ENCODE measurements at regions not wholly inside any gene's neighbourhood (a gene's known extent, or its start where the extent isn't known, plus 50 kb on each side); places are given as distances from the start of the nearest gene placed in this dataset.

DNA sequence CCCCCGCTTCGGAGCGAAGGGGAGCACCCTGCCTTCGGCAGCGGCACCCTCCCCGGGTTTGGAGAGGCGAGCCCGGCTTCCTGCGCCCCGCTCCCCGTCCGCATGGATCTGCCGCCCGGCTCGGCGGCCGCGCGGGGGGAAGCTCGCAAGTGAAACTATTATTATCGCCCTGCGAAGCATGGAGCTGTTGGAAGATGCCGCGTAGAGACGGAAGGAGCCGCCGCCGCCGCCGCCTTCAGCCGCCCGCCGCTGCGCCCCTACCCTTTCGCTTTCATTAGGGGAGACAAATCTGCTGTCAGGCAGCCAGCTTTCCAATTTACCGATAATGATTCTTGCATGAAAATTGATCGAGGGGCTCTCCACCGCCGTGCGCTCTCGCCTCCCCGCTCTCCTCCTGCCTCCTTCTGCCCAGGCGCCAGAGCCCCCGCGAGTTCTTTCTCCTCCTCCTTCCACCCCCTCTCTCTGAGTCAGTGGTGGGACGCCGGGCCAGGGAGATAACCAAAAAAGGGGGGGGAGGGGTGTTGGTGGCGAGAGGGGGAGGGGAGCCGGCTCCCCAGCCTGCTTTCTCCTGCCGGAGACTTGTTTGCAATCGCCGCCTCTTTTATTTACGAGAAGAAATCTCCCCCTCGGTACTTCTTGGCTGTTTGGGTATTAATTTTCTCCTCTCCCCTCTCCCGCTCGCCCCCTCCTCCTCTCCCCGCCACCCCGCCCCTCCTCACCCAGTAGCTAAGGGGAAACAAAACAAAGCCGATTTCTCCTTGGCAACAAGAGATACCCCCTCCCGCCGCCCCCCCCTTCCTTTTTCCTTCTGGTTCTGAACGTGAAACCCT, 58.0 kb upstream of the GSE1 start:
- TF ChIP-seq, protein P1, sequence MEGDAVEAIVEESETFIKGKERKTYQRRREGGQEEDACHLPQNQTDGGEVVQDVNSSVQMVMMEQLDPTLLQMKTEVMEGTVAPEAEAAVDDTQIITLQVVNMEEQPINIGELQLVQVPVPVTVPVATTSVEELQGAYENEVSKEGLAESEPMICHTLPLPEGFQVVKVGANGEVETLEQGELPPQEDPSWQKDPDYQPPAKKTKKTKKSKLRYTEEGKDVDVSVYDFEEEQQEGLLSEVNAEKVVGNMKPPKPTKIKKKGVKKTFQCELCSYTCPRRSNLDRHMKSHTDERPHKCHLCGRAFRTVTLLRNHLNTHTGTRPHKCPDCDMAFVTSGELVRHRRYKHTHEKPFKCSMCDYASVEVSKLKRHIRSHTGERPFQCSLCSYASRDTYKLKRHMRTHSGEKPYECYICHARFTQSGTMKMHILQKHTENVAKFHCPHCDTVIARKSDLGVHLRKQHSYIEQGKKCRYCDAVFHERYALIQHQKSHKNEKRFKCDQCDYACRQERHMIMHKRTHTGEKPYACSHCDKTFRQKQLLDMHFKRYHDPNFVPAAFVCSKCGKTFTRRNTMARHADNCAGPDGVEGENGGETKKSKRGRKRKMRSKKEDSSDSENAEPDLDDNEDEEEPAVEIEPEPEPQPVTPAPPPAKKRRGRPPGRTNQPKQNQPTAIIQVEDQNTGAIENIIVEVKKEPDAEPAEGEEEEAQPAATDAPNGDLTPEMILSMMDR (IDR thresholded peaks at IDR 0.05; ENCODE audit: control insufficient read depth, insufficient read depth, low read depth, low read length, missing control alignments): no peak
- DNase-seq (ENCODE audit: low read depth): no peak
- H3K4me3 ChIP-seq (ENCODE audit: control insufficient read depth, low read depth, low read length): peak overlapping the region; percentile 70

DNA sequence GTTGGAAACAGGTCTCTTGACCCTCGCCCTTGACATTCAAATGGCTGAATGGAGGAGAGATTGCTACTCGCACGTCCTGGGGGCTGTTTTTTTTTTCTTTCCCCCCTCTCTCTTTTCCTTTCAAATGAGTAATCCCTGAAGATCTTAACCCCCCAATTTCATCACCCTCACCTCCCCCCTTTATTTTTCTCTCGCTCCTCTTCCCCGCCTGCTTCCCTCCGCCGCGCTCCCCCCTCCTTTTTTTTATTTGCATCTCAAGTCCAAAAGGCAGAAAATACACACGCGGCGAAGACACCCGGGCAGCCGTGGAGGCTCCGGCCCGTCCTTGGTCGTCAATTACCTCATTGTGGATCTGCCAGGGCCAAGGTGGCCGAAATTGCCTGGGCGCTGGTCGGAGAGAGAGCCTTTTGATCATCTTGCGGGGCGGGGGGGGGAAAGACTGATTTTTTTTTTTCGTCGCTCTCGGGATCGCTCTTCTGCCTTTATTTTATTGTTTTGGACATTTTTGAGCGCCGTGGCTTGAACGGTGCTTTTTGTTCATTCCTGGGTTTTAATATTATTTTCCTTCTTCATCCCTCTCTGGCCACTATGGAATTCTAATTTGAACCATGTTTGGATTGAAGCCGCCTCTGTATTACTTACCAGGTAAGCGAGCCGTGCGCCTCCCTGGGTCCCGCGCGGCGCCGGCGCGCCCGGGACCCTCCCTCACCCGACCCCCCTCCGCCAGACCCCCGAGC, 57.2 kb upstream of the GSE1 start:
- TF ChIP-seq, protein P1 (IDR thresholded peaks at IDR 0.05; ENCODE audit: control insufficient read depth, insufficient read depth, low read depth, low read length, missing control alignments): no peak
- peak overlapping the region; percentile 70 for H3K4me3 ChIP-seq (ENCODE audit: control insufficient read depth, low read depth, low read length)
- DNase-seq (ENCODE audit: low read depth): no peak

DNA sequence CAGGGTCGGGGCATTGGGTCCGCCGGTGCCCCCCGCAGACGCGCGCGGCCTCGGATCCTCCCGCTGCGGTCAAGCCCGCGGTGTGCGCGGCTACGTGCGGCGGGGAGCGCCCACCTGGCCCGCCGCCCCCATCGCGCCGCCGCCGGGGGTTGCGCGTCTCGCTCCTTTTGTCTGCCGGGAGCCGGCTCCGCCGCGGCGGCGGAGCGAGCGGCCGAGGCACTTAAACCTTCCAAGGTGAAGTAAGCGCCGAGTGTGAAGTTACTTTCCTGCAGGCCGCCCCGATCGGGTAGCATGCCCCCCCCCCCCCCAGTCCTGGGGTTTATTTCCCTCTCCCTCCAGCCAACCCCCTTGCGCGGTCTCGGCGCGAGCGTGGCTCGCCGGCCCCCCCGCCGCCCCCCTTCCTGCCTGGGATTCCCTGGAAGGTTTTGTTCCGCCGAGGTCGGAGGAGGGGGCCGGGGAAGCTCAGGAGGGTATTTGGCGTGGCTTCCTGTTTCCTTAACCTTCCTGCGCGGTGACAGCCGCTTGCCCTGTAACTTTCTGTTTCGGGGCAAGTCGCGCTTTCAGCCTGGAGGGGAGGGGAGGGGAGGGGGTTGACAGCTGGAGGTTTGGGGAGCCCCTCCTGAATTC, 56.6 kb upstream of the GSE1 start:
- H3K4me3 ChIP-seq (ENCODE audit: control insufficient read depth, low read depth, low read length): peak overlapping the region; percentile 70
- no peak for DNase-seq (ENCODE audit: low read depth)
- TF ChIP-seq, protein P1 (IDR thresholded peaks at IDR 0.05; ENCODE audit: control insufficient read depth, insufficient read depth, low read depth, low read length, missing control alignments): no peak

DNA sequence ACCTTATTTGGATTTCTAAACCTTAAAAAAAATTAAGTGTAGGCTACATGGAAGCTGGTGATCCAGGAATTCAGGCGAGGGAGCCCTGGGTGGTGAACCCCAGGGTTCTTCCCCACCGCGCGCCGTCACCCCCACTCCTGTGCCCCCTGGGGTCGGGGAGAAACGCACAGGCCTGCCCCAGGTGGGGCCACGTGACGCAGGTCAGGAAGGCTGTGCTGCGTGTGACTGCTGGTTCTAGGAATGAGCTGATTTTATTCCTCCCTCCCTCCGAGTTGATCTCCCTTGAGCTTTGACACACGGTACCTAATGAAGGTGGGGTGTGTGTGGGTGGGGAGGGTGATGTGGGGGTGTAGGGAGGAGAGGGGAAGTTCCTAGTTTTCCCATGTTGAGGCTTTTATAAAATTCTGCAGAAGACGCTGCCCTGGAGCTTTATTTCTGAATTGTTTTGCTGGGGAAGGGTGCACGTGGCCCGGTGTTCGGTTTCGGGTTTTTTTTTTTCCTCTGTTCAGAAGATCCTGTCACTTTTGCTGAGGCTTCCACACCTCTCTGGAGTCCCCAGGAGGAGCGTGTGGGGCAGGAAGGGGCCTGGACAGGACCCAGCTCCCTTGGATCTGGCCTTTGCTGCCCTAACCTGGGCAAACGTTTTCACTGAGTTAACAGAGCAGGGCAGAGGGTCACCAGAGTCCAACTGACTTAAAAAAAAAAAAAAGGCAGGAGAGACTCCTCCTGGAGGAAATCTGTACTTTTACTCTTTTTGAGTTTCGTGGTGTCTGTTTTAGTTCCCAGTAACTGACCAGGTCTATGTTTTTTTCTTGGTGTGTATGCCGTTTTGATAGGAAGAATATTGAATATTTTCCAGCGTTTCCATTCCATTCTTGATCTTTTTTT, 55.8 kb upstream of the GSE1 start:
- TF ChIP-seq, protein P1 (IDR thresholded peaks at IDR 0.05; ENCODE audit: control insufficient read depth, insufficient read depth, low read depth, low read length, missing control alignments): no peak
- peak overlapping the region; percentile 70 for H3K4me3 ChIP-seq (ENCODE audit: control insufficient read depth, low read depth, low read length)
- no peak for DNase-seq (ENCODE audit: low read depth)

DNA sequence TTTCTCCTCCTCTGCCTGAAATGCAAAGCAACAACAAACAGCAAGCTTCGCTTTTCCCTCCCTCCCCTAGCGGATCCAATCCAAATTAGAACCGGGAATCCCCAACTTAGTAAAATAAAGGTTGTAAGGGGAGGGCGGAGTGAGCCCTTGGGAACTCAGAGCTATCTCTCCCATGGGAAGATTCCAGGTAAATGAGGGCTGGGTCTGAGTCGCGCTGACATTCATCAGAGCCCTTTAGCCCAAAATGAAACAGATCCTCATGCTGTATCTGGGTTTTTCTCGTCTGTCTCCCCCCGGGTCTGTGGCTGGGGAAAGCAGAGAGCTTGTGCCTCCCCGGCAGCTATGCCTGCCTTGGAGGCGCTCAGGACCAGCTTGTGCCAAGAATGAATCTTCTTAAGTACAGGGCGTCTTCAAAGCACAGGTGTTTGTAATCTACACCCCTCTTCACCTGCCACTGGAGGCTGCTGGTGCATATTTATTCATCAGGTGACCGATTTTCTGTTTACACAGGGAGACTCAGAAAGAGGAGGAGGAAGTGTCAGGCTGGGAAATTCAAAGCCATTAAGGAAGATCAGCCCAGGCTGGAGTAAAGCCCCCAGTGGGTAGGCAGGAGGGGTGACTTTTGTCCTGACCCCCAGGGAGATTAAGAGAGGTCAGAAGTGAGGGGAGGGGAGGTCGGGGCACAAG, 55.0 kb upstream of the GSE1 start:
- TF ChIP-seq, protein P1 (IDR thresholded peaks at IDR 0.05; ENCODE audit: control insufficient read depth, insufficient read depth, low read depth, low read length, missing control alignments): no peak
- DNase-seq (ENCODE audit: low read depth): no peak
- H3K4me3 ChIP-seq (ENCODE audit: control insufficient read depth, low read depth, low read length): peak overlapping the region; percentile 70
